ENCODE measurements at regions not wholly inside any gene's neighbourhood (a gene's known extent, or its start where the extent isn't known, plus 50 kb on each side); places are given as distances from the start of the nearest gene placed in this dataset.

GRCh38 chr5:103783669-103784068, 221.1 kb upstream of the NUDT12 start:
- POLR2A ChIA-PET = no interaction called here

GRCh38 chr5:103780794-103781193, 218.2 kb upstream of the NUDT12 start:
- peaks cover 6% of the 10 kb centered on the region for H3K9me3 ChIP-seq (ENCODE audit: control insufficient read depth, insufficient read depth, low read length)
- no peak overlapping the region for H3K27ac ChIP-seq (ENCODE audit: low read depth, low read length)
- DNase-seq (ENCODE audit: low read depth, low spot score) = no peak
- ChIA-PET CTCF (interaction anchor here (0.9 to 1.2 kb wide), 2 partner anchors 34 to 193 kb away, joined by 3 to 4 read pairs; no protein-coding TSS in a partner anchor), POLR2A (no interaction called here)
- H3K4me3 ChIP-seq (ENCODE audit: low read depth, low read length) = no peak overlapping the region
- TF ChIP-seq CTCF (IDR thresholded peaks at IDR 0.05; ENCODE audit: low read depth, low read length) = no peak
- H3K27me3 ChIP-seq (ENCODE audit: control insufficient read depth, insufficient read depth, low read length) = no peaks in the 10 kb centered on the region

More at GRCh38 chr5:103783669-103784068, 221.1 kb upstream of the NUDT12 start:
- H3K27me3 ChIP-seq (ENCODE audit: control insufficient read depth, insufficient read depth, low read length) = no peaks in the 10 kb centered on the region
- no peak overlapping the region for H3K4me3 ChIP-seq (ENCODE audit: low read depth, low read length)
- TF ChIP-seq CTCF (IDR thresholded peaks at IDR 0.05; ENCODE audit: low read depth, low read length) = no peak
- CTCF ChIA-PET = no interaction called here
- no peak overlapping the region for H3K27ac ChIP-seq (ENCODE audit: low read depth, low read length)
- no peak for DNase-seq (ENCODE audit: low read depth, low spot score)
- H3K9me3 ChIP-seq (ENCODE audit: control insufficient read depth, insufficient read depth, low read length) = peaks cover 6% of the 10 kb centered on the region

GRCh38 chr5:103774721-103775120, 212.1 kb upstream of the NUDT12 start:
- POLR2A ChIA-PET = no interaction called here
- Histone ChIP-seq H3K9me3 (ENCODE audit: control insufficient read depth, insufficient read depth, low read length) (peaks cover 6% of the 10 kb centered on the region), H3K27ac (ENCODE audit: low read depth, low read length) (no peak overlapping the region), H3K4me3 (ENCODE audit: low read depth, low read length) (no peak overlapping the region), H3K27me3 (ENCODE audit: control insufficient read depth, insufficient read depth, low read length) (no peaks in the 10 kb centered on the region)
- no peak for DNase-seq (ENCODE audit: low read depth, low spot score)
- CTCF ChIA-PET = interaction anchor here (0.8 kb wide), 1 partner anchor 193 kb away, joined by 3 read pairs; no protein-coding TSS in a partner anchor
- no peak for TF ChIP-seq CTCF (IDR thresholded peaks at IDR 0.05; ENCODE audit: low read depth, low read length)

GRCh38 chr5:103772248-103772647, 209.7 kb upstream of the NUDT12 start:
- Histone ChIP-seq H3K27ac (ENCODE audit: low read depth, low read length) (no peak overlapping the region), H3K4me3 (ENCODE audit: low read depth, low read length) (no peak overlapping the region), H3K9me3 (ENCODE audit: control insufficient read depth, insufficient read depth, low read length) (no peaks in the 10 kb centered on the region), H3K27me3 (ENCODE audit: control insufficient read depth, insufficient read depth, low read length) (no peaks in the 10 kb centered on the region)
- POLR2A ChIA-PET = no interaction called here
- TF ChIP-seq CTCF (IDR thresholded peaks at IDR 0.05; ENCODE audit: low read depth, low read length) = no peak
- no peak for DNase-seq (ENCODE audit: low read depth, low spot score)
- CTCF ChIA-PET = no interaction called here

- no peak for TF ChIP-seq CTCF (IDR thresholded peaks at IDR 0.05; ENCODE audit: low read depth, low read length)
- CTCF ChIA-PET = no interaction called here
- no peak overlapping the region for H3K27ac ChIP-seq (ENCODE audit: low read depth, low read length)
- DNase-seq (ENCODE audit: low read depth, low spot score) = no peak
- H3K27me3 ChIP-seq (ENCODE audit: control insufficient read depth, insufficient read depth, low read length) = no peaks in the 10 kb centered on the region
- H3K4me3 ChIP-seq (ENCODE audit: low read depth, low read length) = no peak overlapping the region
- no peaks in the 10 kb centered on the region; the same call in 1 of the 2 replicates for H3K9me3 ChIP-seq (ENCODE audit: control insufficient read depth, insufficient read depth, low read length)
- POLR2A ChIA-PET = no interaction called here
Measured at GRCh38 chr5:103764403-103764802, 201.8 kb upstream of the NUDT12 start.
